Astrocyte (in vitro differentiated cells and primary cell): ENCODE measurements at regions not wholly inside any gene's neighbourhood (a gene's known extent, or its start where the extent isn't known, plus 50 kb on each side); places are given as distances from the start of the nearest gene placed in this dataset.

ENCODE experiments used
- DNase-seq: peaks from one replicate; pipeline ENCODE4 v3.0.0-alpha.2; 2010; ENCODE audit warnings: low read depth
- FAIRE-seq: peaks from 2 replicates; lab custom pipeline; 2011; peaks lifted over from hg19 to GRCh38; lab: Jason Lieb, UNC
- H2AFZ ChIP-seq: 2 replicates; pipeline ENCODE4 v1.6.0; 2012; ENCODE audit warnings: low read depth, low read length, inconsistent platforms
- H3K27ac ChIP-seq: 2 replicates; pipeline ENCODE4 v1.5.1; 2011; ENCODE audit warnings: low read depth, low read length, inconsistent platforms
- H3K27me3 ChIP-seq: 2 replicates; pipeline ENCODE4 v1.6.0; 2011; ENCODE audit warnings: low read length, inconsistent platforms; ENCODE audit not compliant: insufficient read depth
- H3K36me3 ChIP-seq: 2 replicates; pipeline ENCODE4 v1.5.1; 2011; ENCODE audit warnings: low read length, inconsistent platforms; ENCODE audit not compliant: insufficient read depth
- H3K4me1 ChIP-seq: 2 replicates; pipeline ENCODE4 v1.5.1; 2011; ENCODE audit warnings: low read length, inconsistent platforms; ENCODE audit not compliant: insufficient read depth
- H3K4me2 ChIP-seq: 2 replicates; pipeline ENCODE4 v1.6.0; 2012; ENCODE audit warnings: low read length, inconsistent platforms
- H3K4me3 ChIP-seq: 2 replicates; pipeline ENCODE4 v1.5.1; 2011; ENCODE audit warnings: low read depth, mild to moderate bottlenecking, low read length, inconsistent platforms; ENCODE audit not compliant: insufficient read depth
- H3K79me2 ChIP-seq: 2 replicates; pipeline ENCODE4 v1.6.0; 2012; ENCODE audit warnings: mild to moderate bottlenecking, low read length, inconsistent platforms; ENCODE audit not compliant: insufficient read depth
- H3K9ac ChIP-seq: 2 replicates; pipeline ENCODE4 v1.6.0; 2012; ENCODE audit warnings: mild to moderate bottlenecking, low read length, inconsistent platforms
- H3K9me3 ChIP-seq: 2 replicates; pipeline ENCODE4 v1.5.1; 2012; ENCODE audit warnings: low read depth, mild to moderate bottlenecking, low read length, inconsistent platforms; ENCODE audit not compliant: insufficient read depth
- H4K20me1 ChIP-seq: 2 replicates; pipeline ENCODE4 v1.6.0; 2012; ENCODE audit warnings: low read length, inconsistent platforms; ENCODE audit not compliant: insufficient read depth
- H3K27ac Mint-ChIP-seq: one replicate; pipeline ENCODE4 v1.8.0; 2021; ENCODE audit warnings: mild to moderate bottlenecking, mixed read lengths; ENCODE audit not compliant: unreplicated experiment
- H3K27me3 Mint-ChIP-seq: one replicate; pipeline ENCODE4 v1.8.0; 2021; ENCODE audit warnings: low read depth, mixed read lengths; ENCODE audit not compliant: unreplicated experiment
- H3K36me3 Mint-ChIP-seq: one replicate; pipeline ENCODE4 v1.8.0; 2021; ENCODE audit warnings: low read depth, mixed read lengths; ENCODE audit not compliant: unreplicated experiment
- H3K4me1 Mint-ChIP-seq: one replicate; pipeline ENCODE4 v1.8.0; 2021; ENCODE audit warnings: low read depth, mixed read lengths; ENCODE audit not compliant: unreplicated experiment
- H3K4me3 Mint-ChIP-seq: one replicate; pipeline ENCODE4 v1.8.0; 2021; ENCODE audit warnings: mild to moderate bottlenecking, moderate library complexity, mixed read lengths; ENCODE audit not compliant: unreplicated experiment
- H3K9me3 Mint-ChIP-seq: one replicate; pipeline ENCODE4 v1.8.0; 2021; ENCODE audit warnings: mild to moderate bottlenecking, mixed read lengths; ENCODE audit not compliant: unreplicated experiment
- EZH2 ChIP-seq: IDR thresholded peaks from 2 replicates; pipeline ENCODE4 v1.6.1; 2012; ENCODE audit warnings: mild to moderate bottlenecking, low read length, inconsistent platforms; ENCODE audit not compliant: insufficient read depth
- TF ChIP-seq, protein P1 (sequence below): IDR thresholded peaks from 2 replicates; pipeline ENCODE4 v1.5.1; 2011; ENCODE audit warnings: low read depth, mild to moderate bottlenecking, inconsistent platforms, low read length, moderate library complexity; ENCODE audit not compliant: insufficient read depth

GRCh38 chr2:228526687-228527086 is 345.2 kb upstream of the SPHKAP start:
- Histone ChIP-seq H2AFZ (no peak overlapping the region), H3K4me2 (no peak overlapping the region), H3K36me3 (no peaks in the 10 kb centered on the region), H3K4me3 (no peak overlapping the region), H3K4me1 (no peaks in the 10 kb centered on the region), H3K27me3 (no peaks in the 10 kb centered on the region), H3K9ac (no peak overlapping the region), H3K79me2 (no peaks in the 10 kb centered on the region), H4K20me1 (no peaks in the 10 kb centered on the region), H3K9me3 (no peaks in the 10 kb centered on the region), H3K27ac (no peak overlapping the region)
- no peak for DNase-seq
- Mint-ChIP-seq H3K9me3 (peaks cover 4% of the 10 kb centered on the region), H3K4me1 (no peaks in the 10 kb centered on the region), H3K36me3 (no peaks in the 10 kb centered on the region), H3K27ac (no peak overlapping the region), H3K4me3 (no peak overlapping the region), H3K27me3 (no peaks in the 10 kb centered on the region)
- TF ChIP-seq EZH2 = no peak
- TF ChIP-seq, protein P1, sequence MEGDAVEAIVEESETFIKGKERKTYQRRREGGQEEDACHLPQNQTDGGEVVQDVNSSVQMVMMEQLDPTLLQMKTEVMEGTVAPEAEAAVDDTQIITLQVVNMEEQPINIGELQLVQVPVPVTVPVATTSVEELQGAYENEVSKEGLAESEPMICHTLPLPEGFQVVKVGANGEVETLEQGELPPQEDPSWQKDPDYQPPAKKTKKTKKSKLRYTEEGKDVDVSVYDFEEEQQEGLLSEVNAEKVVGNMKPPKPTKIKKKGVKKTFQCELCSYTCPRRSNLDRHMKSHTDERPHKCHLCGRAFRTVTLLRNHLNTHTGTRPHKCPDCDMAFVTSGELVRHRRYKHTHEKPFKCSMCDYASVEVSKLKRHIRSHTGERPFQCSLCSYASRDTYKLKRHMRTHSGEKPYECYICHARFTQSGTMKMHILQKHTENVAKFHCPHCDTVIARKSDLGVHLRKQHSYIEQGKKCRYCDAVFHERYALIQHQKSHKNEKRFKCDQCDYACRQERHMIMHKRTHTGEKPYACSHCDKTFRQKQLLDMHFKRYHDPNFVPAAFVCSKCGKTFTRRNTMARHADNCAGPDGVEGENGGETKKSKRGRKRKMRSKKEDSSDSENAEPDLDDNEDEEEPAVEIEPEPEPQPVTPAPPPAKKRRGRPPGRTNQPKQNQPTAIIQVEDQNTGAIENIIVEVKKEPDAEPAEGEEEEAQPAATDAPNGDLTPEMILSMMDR = no peak
- no peak for FAIRE-seq

- no peaks in the 10 kb centered on the region for H3K9me3 ChIP-seq
- no peak for FAIRE-seq
- no peak overlapping the region for H3K4me3 ChIP-seq
- H4K20me1 ChIP-seq = no peaks in the 10 kb centered on the region
- no peak overlapping the region for H2AFZ ChIP-seq
- no peaks in the 10 kb centered on the region for H3K79me2 ChIP-seq
- Mint-ChIP-seq H3K36me3 (no peaks in the 10 kb centered on the region), H3K9me3 (no peaks in the 10 kb centered on the region), H3K4me1 (no peaks in the 10 kb centered on the region), H3K27me3 (no peaks in the 10 kb centered on the region), H3K4me3 (no peak overlapping the region), H3K27ac (no peak overlapping the region)
- H3K36me3 ChIP-seq = no peaks in the 10 kb centered on the region
- H3K4me2 ChIP-seq = no peak overlapping the region
- H3K4me1 ChIP-seq = no peaks in the 10 kb centered on the region
- DNase-seq = no peak
- no peaks in the 10 kb centered on the region for H3K27me3 ChIP-seq
- no peak overlapping the region for H3K9ac ChIP-seq
- no peak overlapping the region for H3K27ac ChIP-seq
- no peak for TF ChIP-seq EZH2
- TF ChIP-seq, protein P1 = no peak
These were observed 341.5 kb upstream of the SPHKAP start for GRCh38 chr2:228522977-228523376.

DNA sequence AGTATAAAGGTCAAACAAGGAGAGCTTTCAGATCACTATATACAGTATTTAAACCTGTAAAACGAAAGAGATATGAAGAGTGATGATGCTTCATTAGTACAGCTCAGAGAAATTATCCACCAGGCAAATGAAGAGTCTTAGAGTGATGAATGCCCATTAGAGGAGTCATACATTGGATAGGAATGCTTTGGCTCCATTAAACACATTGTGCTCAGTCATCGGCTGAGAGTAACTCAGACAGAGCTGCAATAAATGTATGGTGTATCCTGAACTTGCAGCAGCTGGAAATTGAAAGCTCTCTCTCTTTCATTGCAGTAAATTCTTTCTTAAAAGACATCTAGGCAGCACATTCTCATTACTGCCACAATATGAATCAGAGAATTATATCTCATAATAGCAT is 340.8 kb upstream of the SPHKAP start:
- H3K4me1 ChIP-seq = no peaks in the 10 kb centered on the region
- H3K4me2 ChIP-seq = no peak overlapping the region
- no peaks in the 10 kb centered on the region for H3K9me3 ChIP-seq
- no peaks in the 10 kb centered on the region for H4K20me1 ChIP-seq
- H3K27me3 ChIP-seq = no peaks in the 10 kb centered on the region
- no peak for DNase-seq
- H3K9ac ChIP-seq = no peak overlapping the region
- no peak overlapping the region for H3K4me3 ChIP-seq
- Mint-ChIP-seq H3K4me1 (no peaks in the 10 kb centered on the region), H3K27me3 (no peaks in the 10 kb centered on the region), H3K27ac (no peak overlapping the region), H3K9me3 (peaks cover 3% of the 10 kb centered on the region), H3K36me3 (no peaks in the 10 kb centered on the region), H3K4me3 (no peak overlapping the region)
- no peaks in the 10 kb centered on the region for H3K36me3 ChIP-seq
- no peak overlapping the region for H2AFZ ChIP-seq
- no peak for TF ChIP-seq EZH2
- TF ChIP-seq, protein P1 = no peak
- no peaks in the 10 kb centered on the region for H3K79me2 ChIP-seq
- no peak overlapping the region for H3K27ac ChIP-seq
- FAIRE-seq = no peak
